ENCODE measurements at regions not wholly inside any gene's neighbourhood (a gene's known extent, or its start where the extent isn't known, plus 50 kb on each side); places are given as distances from the start of the nearest gene placed in this dataset.

GRCh38 chr4:24144381-24144780 lies 254.5 kb upstream of the PPARGC1A start:
- DNase-seq: no peak

GRCh38 chr4:24143741-24144140 lies 253.9 kb upstream of the PPARGC1A start:
- no peak for DNase-seq

GRCh38 chr4:24141836-24142235 lies 252.0 kb upstream of the PPARGC1A start:
- no peak for DNase-seq

DNA sequence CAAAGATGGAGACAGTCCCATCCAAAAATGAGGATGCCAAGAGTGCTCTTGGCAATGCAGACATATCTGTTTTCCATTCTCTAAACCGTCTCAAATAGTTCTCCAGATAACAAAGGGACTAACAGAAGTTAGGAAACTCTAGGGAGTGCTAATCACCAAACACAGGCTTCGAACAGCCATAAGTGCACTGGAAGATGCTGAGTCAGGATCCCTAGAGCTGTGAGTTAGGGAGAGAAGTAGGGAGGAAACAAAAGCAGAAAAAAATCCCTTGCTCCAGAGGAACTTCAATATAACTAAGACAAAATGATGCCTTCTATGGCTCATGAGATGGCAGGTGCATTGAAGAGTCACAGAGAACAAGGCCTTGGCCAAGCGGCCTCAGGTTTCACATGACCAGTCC lies 251.0 kb upstream of the PPARGC1A start:
- DNase-seq: no peak

- no peak for DNase-seq
These were observed 248.1 kb upstream of the PPARGC1A start for GRCh38 chr4:24137671-24138601.

GRCh38 chr4:24131954-24132673 lies 242.3 kb upstream of the PPARGC1A start:
- no peak for DNase-seq

DNA sequence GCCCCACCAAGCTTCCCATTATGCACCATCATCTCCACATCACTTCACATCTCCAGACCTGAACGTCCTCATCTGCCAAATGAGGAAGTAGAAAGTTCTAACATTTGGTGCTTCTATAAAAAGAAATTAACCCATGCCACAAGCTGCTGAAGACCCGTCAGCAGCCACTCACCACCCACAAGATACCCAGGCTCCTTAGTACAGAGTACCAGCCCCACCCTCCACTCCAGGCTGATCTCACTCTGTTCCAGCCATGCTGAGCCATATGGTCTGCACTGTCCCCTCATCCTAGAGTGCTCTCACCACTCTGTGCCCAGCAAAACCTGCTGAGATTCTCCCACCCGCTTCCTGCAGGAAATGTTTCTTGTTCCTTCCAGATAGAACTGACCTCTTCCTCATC lies 240.8 kb upstream of the PPARGC1A start:
- no peak for DNase-seq

- DNase-seq: no peak
These were observed 236.9 kb upstream of the PPARGC1A start for GRCh38 chr4:24126776-24127175.

DNA sequence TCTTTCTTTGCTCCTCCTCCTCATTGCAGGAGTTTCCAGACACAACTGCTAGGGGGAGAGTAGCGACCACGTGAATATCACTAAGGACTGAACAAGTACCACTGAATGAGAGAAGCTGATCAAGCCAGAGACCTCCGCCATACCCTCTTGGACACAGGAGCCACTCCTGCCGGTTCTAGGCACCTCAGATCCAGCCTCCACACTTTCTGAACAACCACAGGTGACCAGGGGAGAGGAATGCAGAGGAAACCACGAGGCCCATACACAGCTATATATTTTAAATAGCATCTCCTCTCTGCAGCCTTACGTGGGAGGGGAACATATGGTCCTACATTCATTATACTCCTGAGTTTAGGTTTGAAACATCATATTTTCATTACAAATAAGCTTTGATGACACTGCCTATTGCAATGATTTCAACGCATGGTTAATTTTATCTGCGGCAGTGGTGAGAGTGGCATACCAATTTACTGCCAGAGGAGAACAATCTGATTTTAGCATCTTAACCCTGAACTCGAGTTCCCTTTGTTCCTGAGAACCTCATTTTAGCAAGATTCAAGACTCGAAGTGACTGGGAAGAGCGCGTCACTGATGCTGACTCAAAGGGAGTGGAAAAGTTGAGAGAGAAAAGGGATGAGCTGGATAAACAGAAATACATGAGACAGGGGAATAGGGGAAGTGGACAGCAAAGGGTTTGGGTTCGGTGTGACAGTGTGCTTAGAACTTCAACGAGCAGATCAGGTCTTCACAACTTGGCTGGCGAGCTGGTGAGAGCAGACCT lies 231.7 kb upstream of the PPARGC1A start:
- DNase-seq: no peak

GRCh38 chr4:24117975-24118374 lies 228.1 kb upstream of the PPARGC1A start:
- no peak for DNase-seq

GRCh38 chr4:24116107-24116506 lies 226.3 kb upstream of the PPARGC1A start:
- no peak for DNase-seq

- DNase-seq: no peak
These were observed 225.2 kb upstream of the PPARGC1A start for GRCh38 chr4:24114919-24115500.

GRCh38 chr4:24114444-24114843 lies 224.6 kb upstream of the PPARGC1A start:
- no peak for DNase-seq

GRCh38 chr4:24112466-24112865 lies 222.6 kb upstream of the PPARGC1A start:
- no peak for DNase-seq

DNA sequence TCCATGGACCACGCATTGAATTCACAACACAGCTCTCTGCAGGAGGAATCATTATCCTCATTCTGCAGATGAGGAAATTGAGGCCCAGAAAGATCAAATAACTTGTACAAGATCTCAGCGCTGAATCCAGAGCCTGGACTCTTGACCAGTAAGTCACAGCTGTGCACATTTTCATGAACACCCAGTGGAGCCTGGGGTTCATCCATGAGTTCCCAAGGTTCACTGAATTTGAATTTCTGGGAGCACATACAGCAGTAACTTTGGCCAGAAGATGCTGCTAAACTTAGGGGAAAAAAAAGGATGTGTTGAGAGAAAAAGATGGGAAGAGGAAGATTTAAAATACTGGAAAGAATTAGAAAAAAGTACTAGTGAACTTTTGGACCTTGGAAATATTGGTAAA lies 218.7 kb upstream of the PPARGC1A start:
- no peak for DNase-seq

DNA sequence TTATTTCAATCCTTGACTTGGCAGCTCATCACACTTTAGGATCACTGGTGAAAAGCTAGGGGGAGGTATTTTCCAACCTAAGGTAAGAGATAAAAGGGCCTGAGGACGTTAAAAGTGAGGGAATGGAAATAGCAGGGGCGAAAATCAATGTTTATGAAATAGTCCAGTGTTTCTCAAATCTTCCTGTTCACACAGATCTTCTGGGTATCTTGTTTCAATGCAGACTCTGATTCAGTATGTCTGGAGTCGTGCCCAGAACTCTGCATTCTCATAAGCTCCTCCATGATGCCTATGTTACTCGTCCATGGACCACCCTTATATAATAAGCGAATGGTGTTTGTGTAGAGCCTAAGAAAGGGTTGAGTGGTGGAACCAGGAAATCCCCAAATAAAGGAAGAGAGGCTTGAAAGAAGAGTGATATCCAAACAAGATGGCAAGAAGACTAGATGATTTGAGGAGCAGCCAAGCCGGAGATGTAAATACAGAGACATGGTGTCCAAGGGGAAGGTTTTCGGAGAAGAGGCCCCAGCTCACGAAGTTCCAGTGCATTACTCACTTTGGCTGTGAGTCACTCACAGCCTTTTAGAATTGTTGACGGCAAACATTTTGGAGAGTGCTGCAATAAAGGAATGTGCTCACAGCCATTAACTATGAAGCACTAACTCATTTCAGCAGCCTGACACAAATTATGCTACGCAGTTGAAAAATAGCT lies 215.6 kb upstream of the PPARGC1A start:
- DNase-seq: no peak

- no peak for DNase-seq
These were observed 214.3 kb upstream of the PPARGC1A start for GRCh38 chr4:24104158-24104565.

DNA sequence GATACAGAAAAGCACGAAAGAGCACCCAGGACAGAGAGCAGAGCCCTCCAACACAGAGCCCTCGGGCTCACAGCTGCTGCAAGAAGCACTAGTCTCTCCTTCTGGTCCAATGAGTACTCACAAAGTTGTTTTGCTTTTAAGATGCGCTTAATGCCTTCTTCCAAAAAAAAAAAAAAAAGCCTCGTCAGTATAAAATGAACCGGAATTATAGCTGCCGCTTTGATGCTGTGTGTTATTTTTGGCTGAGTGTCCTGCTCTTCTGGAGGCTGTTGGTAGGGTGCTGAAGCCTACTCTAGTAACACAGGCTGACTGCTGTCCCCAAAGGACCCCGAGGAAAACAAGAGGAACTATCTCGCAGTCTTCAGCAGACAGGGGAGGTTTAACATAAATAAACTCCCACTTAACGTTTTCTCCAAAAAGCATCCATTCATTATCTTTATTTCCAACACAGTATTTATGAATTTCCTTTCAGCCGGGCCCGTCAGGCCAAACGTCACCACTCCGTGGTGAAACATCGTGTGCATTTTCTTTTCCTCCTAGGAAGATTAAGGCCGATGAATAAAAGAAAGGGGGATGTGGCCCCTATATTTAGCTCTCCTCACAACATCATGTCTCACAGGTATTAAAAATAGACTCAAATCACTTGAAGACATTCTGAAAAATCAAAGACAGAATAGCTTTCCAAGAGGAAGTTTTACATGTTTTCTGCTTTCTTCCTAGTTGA lies 213.7 kb upstream of the PPARGC1A start:
- no peak for DNase-seq

- DNase-seq: no peak
These were observed 212.8 kb upstream of the PPARGC1A start for GRCh38 chr4:24102621-24103020.

DNA sequence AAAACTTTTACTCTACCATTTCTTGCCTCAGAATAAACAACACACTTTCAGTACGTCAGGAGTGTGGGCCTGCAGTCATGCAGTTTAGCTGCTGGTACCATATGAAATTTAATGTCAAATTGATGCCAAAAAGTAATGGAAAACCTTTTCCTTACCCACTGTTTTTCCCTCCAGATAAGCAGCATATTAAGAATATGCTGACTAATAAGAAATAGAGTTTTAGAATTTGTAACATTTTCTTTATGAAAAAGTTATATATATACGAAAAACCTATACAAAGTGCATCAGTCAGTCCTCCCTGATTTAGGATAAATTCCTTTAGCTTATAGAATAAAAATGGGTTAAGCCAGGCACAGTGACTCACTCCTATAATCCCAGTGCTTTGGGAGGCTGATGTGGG lies 206.8 kb upstream of the PPARGC1A start:
- DNase-seq: no peak

DNA sequence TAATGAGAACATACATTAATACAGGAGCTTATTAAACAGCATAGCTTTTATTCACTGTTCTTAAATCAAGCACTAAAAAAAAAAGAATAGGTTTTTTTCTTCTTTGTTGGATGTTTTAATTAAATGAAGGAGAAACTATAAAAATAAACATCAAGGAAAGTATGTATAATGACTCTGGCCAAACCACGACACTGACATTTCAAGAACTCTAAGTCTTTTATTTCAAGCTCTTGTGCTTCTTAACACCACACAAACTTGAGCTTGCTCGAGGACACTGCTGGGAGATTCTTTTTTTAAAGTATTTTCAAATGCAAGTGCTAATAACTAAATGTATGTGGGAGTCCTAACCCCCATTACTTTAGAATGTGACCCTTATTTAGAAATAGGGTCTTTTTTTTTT lies 204.9 kb upstream of the PPARGC1A start:
- no peak for DNase-seq

GRCh38 chr4:24093446-24093845 lies 203.6 kb upstream of the PPARGC1A start:
- DNase-seq: no peak

Measured in NCI-H526 (cell line).